HepG2 (cell line): ENCODE measurements at regions not wholly inside any gene's neighbourhood (a gene's known extent, or its start where the extent isn't known, plus 50 kb on each side); places are given as distances from the start of the nearest gene placed in this dataset.

Source experiments
- HOXA3 ChIP-seq: sonication (generic); formaldehyde crosslinking; IDR thresholded peaks from 2 replicates; pipeline ENCODE4 v1.5.0; 2020; ENCODE audit warnings: missing genetic modification reagents
- MEIS1 ChIP-seq: sonication (generic); formaldehyde crosslinking; IDR thresholded peaks from 2 replicates; pipeline ENCODE4 v1.9.0; 2021; ENCODE audit warnings: mild to moderate bottlenecking, missing genetic modification reagents, moderate library complexity, borderline replicate concordance
- NAIF1 ChIP-seq: sonication (generic); formaldehyde crosslinking; IDR thresholded peaks from 2 replicates; pipeline ENCODE4 v1.5.0; 2020; ENCODE audit warnings: mild to moderate bottlenecking, missing genetic modification reagents, borderline replicate concordance
- ZNF318 ChIP-seq: sonication (generic); formaldehyde crosslinking; IDR thresholded peaks from 2 replicates; pipeline ENCODE4 v1.4.0; 2020; ENCODE audit warnings: mild to moderate bottlenecking, missing genetic modification reagents

DNA sequence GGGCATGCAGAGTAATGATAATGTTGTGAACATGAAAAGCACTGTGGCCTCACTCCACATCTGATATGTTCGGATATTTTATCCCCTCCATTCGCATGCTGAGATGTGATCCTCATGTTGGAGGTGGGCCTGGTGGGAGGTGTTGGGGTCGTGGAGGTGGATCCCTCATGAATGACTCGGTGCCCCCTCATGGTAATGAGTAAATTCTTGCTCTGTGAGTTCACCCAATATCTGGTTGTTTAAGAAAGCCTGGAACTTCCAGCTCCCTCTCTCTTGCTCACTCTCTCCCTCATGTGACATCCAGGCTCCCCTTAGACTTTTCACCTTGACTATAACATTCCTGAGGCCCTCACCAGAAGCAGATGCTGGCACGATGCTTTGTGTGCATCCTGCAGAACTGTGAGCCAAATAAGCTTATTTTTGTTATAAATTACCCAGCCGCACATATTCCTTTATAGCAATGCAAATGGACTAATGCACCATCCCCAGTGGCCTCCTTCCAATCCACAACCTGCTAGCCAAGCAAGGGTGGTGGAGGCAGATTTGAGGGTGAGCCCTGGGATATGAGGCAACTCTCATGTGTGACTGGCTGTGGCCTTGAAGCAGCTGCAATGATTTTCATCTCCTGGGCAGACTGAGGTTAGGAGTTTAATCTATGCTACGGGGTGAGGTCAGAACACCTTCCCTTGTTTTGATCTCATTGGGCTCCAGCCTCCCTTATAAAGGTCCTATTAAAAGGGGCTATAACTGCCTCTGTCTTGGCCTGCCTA is 276.5 kb downstream of the ETS1 start (continued):
- TF ChIP-seq ZNF318 (no peak), MEIS1 (CRISPR knock-in tag) (no peak), HOXA3 (CRISPR knock-in tag) (no peak), NAIF1 (CRISPR knock-in tag) (no peak)
- TF ChIP-seq, all 625 proteins: peak for 0
